ENCODE measurements at regions not wholly inside any gene's neighbourhood (a gene's known extent, or its start where the extent isn't known, plus 50 kb on each side); places are given as distances from the start of the nearest gene placed in this dataset.

- DNase-seq (ENCODE audit: extremely low read depth, insufficient read length): no peak
- no peak for TF ChIP-seq CTCF (IDR thresholded peaks at IDR 0.05; ENCODE audit: insufficient read depth, low read length, poor library complexity, severe bottlenecking)
- no peaks in the 10 kb centered on the region for H3K27me3 ChIP-seq (replicated peaks; ENCODE audit: control insufficient read depth, insufficient read depth, low read length)
- no peaks in the 10 kb centered on the region for H3K36me3 ChIP-seq (ENCODE audit: control insufficient read depth, insufficient read depth, low read length)
- no peak overlapping the region for H3K4me3 ChIP-seq (replicated peaks; ENCODE audit: low read depth, low read length)
Measured at GRCh38 chr1:172815740-172816139, 156.8 kb downstream of the FASLG start.

GRCh38 chr1:172818841-172819527, 160.1 kb downstream of the FASLG start:
- TF ChIP-seq CTCF (IDR thresholded peaks at IDR 0.05; ENCODE audit: insufficient read depth, low read length, poor library complexity, severe bottlenecking): no peak
- Histone ChIP-seq H3K36me3 (ENCODE audit: control insufficient read depth, insufficient read depth, low read length) (no peaks in the 10 kb centered on the region), H3K27me3 (replicated peaks; ENCODE audit: control insufficient read depth, insufficient read depth, low read length) (no peaks in the 10 kb centered on the region), H3K4me3 (replicated peaks; ENCODE audit: low read depth, low read length) (no peak overlapping the region; the same call in 1 of the 2 replicates)
- DNase-seq (ENCODE audit: extremely low read depth, insufficient read length): peak; percentile 84

GRCh38 chr1:172820475-172821158, 161.7 kb downstream of the FASLG start:
- Histone ChIP-seq H3K27me3 (replicated peaks; ENCODE audit: control insufficient read depth, insufficient read depth, low read length) (no peaks in the 10 kb centered on the region), H3K4me3 (replicated peaks; ENCODE audit: low read depth, low read length) (no peak overlapping the region), H3K36me3 (ENCODE audit: control insufficient read depth, insufficient read depth, low read length) (no peaks in the 10 kb centered on the region)
- TF ChIP-seq CTCF (IDR thresholded peaks at IDR 0.05; ENCODE audit: insufficient read depth, low read length, poor library complexity, severe bottlenecking): no peak
- no peak for DNase-seq (ENCODE audit: extremely low read depth, insufficient read length)

GRCh38 chr1:172821609-172822274, 162.8 kb downstream of the FASLG start:
- Histone ChIP-seq H3K4me3 (replicated peaks; ENCODE audit: low read depth, low read length) (no peak overlapping the region), H3K36me3 (ENCODE audit: control insufficient read depth, insufficient read depth, low read length) (no peaks in the 10 kb centered on the region), H3K27me3 (replicated peaks; ENCODE audit: control insufficient read depth, insufficient read depth, low read length) (no peaks in the 10 kb centered on the region)
- DNase-seq (ENCODE audit: extremely low read depth, insufficient read length): no peak
- no peak for TF ChIP-seq CTCF (IDR thresholded peaks at IDR 0.05; ENCODE audit: insufficient read depth, low read length, poor library complexity, severe bottlenecking)

GRCh38 chr1:172822886-172823285, 164.0 kb downstream of the FASLG start:
- no peak overlapping the region for H3K4me3 ChIP-seq (replicated peaks; ENCODE audit: low read depth, low read length)
- no peak for DNase-seq (ENCODE audit: extremely low read depth, insufficient read length)
- no peak for TF ChIP-seq CTCF (IDR thresholded peaks at IDR 0.05; ENCODE audit: insufficient read depth, low read length, poor library complexity, severe bottlenecking)
- H3K27me3 ChIP-seq (replicated peaks; ENCODE audit: control insufficient read depth, insufficient read depth, low read length): no peaks in the 10 kb centered on the region
- no peaks in the 10 kb centered on the region for H3K36me3 ChIP-seq (ENCODE audit: control insufficient read depth, insufficient read depth, low read length)
